CD4-positive, alpha-beta T cell treated with Interleukin-21 for 1 hour (primary cell): ENCODE measurements at regions not wholly inside any gene's neighbourhood (a gene's known extent, or its start where the extent isn't known, plus 50 kb on each side); places are given as distances from the start of the nearest gene placed in this dataset.

Source experiments
- DNase-seq: peaks from one replicate; pipeline ENCODE4 v3.0.0-alpha.2; 2020

- peak; percentile 86 for DNase-seq
Observed at GRCh38 chr14:98223710-98224109, 1048.3 kb downstream of the BCL11B start.

GRCh38 chr14:98226411-98226810 lies 1045.6 kb downstream of the BCL11B start:
- DNase-seq: no peak

- peak; percentile 44 for DNase-seq
Observed at GRCh38 chr14:98227000-98227726, 1044.8 kb downstream of the BCL11B start.

- DNase-seq: no peak
Observed at GRCh38 chr14:98227727-98228111, 1044.3 kb downstream of the BCL11B start.

- peak; percentile 18 for DNase-seq
Observed at GRCh38 chr14:98229656-98230366, 1042.2 kb downstream of the BCL11B start.

- no peak for DNase-seq
Observed at GRCh38 chr14:98230411-98230810, 1041.6 kb downstream of the BCL11B start.

GRCh38 chr14:98231210-98231609 lies 1040.8 kb downstream of the BCL11B start:
- no peak for DNase-seq

GRCh38 chr14:98233656-98234055 lies 1038.3 kb downstream of the BCL11B start:
- DNase-seq: no peak

GRCh38 chr14:98234208-98234607 lies 1037.8 kb downstream of the BCL11B start:
- no peak for DNase-seq

- DNase-seq: no peak
Observed at GRCh38 chr14:98236314-98236713, 1035.7 kb downstream of the BCL11B start.

- peak; percentile 6 for DNase-seq
Observed at GRCh38 chr14:98237939-98238338, 1034.1 kb downstream of the BCL11B start.

GRCh38 chr14:98240376-98240775 lies 1031.6 kb downstream of the BCL11B start:
- no peak for DNase-seq

GRCh38 chr14:98242903-98243302 lies 1029.1 kb downstream of the BCL11B start:
- DNase-seq: no peak

- DNase-seq: no peak
Observed at GRCh38 chr14:98243332-98243731, 1028.7 kb downstream of the BCL11B start.

- DNase-seq: no peak
Observed at GRCh38 chr14:98244162-98244948, 1027.6 kb downstream of the BCL11B start.

- DNase-seq: no peak
Observed at GRCh38 chr14:98244966-98245569, 1026.9 kb downstream of the BCL11B start.

- DNase-seq: no peak
Observed at GRCh38 chr14:98249057-98249456, 1022.9 kb downstream of the BCL11B start.

- DNase-seq: no peak
Observed at GRCh38 chr14:98249476-98249875, 1022.5 kb downstream of the BCL11B start.

- DNase-seq: no peak
Observed at GRCh38 chr14:98252820-98253219, 1019.2 kb downstream of the BCL11B start.

GRCh38 chr14:98259881-98260280 lies 1012.1 kb downstream of the BCL11B start:
- DNase-seq: no peak

- no peak for DNase-seq
Observed at GRCh38 chr14:98262566-98262965, 1009.4 kb downstream of the BCL11B start.

- DNase-seq: no peak
Observed at GRCh38 chr14:98269533-98269932, 1002.5 kb downstream of the BCL11B start.

- DNase-seq: no peak
Observed at GRCh38 chr14:98270201-98270600, 1001.8 kb downstream of the BCL11B start.
